ENCODE measurements at regions not wholly inside any gene's neighbourhood (a gene's known extent, or its start where the extent isn't known, plus 50 kb on each side); places are given as distances from the start of the nearest gene placed in this dataset.
"Not testable (repeated sequence)": the region's sequence is repeated elsewhere in the genome, so short reads cannot be mapped to it uniquely, and the experiment has no call there.

DNA sequence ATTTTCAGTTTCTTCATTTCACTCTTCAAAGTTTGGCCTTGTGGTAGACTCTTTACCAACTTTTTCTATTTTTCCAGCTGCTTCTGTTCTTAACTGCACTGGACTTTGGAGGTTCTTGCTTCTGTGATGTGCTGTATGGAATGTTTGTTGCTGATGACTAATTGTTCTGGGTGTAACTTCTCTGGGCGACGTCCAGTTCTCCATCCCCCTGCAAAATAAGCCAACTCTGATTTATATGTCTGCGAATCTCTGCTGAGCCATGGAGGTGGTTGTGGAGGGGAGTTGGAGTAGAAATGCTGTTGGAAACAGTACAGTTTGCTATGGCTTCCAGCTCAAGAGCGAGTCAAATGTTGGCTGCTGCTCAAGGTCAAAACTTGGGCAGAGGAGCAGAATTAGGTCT lies 113.9 kb upstream of the DYRK2 start:
- ATAC-seq, result no peak
- Mint-ChIP-seq H3K9me3 (no peaks in the 10 kb centered on the region), H3K4me3 (no peak overlapping the region), H3K27me3 (ENCODE audit: low read depth) (no peaks in the 10 kb centered on the region), H3K4me1 (ENCODE audit: low read depth) (no peaks in the 10 kb centered on the region), H3K36me3 (ENCODE audit: insufficient read depth) (no peaks in the 10 kb centered on the region)
- DNase-seq, result no peak

DNA sequence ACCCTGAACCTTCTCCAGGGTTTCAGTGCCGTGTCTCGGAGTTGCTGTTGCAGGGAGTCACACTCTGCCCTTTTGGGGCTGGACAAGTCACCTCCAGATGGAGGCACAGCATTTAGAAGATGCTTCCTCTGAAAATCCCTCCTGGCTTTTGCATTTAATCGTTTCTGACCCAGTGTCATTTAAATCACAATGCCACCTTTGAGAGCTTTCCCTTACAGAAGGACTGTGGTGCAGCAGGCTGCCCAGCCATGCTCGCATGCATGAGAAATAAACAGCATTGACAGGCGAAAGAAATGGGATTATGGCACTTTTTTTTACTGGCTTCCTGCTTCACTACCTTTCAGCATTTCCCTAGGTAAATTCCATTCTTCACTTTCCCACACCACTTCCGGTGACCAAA lies 113.4 kb upstream of the DYRK2 start:
- Mint-ChIP-seq H3K36me3 (ENCODE audit: insufficient read depth) (no peaks in the 10 kb centered on the region), H3K4me1 (ENCODE audit: low read depth) (peaks cover 4% of the 10 kb centered on the region), H3K4me3 (no peak overlapping the region), H3K9me3 (no peaks in the 10 kb centered on the region), H3K27me3 (ENCODE audit: low read depth) (no peaks in the 10 kb centered on the region)
- ATAC-seq (no peak), DNase-seq (no peak)

DNA sequence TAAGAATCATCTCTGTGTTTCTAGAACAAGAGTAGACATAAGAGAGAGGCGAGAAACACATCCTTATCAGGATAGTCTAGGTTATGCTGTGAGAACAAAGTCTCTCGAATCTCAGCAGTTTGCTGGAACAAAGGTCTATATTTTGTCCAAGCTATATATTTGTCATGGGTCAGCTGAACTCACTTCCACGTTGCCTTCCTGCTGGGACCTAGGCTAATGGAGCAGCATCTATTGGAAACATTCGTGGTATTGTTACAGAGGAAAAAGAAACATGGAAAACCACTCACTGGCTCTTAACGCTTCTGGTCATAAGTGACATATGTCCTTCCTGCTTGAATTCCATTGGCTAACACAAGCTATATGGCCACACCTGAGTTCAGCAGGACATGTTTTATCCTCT lies 112.6 kb upstream of the DYRK2 start:
- Mint-ChIP-seq H3K4me3 (no peak overlapping the region), H3K27me3 (ENCODE audit: low read depth) (no peaks in the 10 kb centered on the region), H3K9me3 (no peaks in the 10 kb centered on the region), H3K4me1 (ENCODE audit: low read depth) (peaks cover 5% of the 10 kb centered on the region), H3K36me3 (ENCODE audit: insufficient read depth) (no peaks in the 10 kb centered on the region)
- no peak for ATAC-seq
- DNase-seq, result no peak

DNA sequence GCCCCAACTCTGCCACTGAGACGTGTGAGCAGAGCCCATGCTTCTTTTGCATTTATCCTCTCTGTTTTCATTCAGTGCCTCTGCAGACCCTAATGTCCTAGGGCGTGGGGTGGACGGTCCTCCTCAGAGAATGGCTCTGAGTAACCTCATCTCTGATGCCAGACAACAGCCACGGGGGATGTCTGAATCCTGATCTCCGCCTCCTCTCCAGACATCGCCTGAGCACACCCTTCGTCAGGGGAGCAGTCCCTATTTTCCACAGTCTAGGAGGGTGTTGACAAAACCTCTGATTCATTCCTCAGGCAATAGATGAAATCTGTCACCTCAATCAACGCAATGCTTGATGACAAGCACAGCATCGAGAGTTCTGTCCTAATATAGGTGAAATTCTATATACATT lies 109.2 kb upstream of the DYRK2 start:
- Mint-ChIP-seq H3K36me3 (ENCODE audit: insufficient read depth) (no peaks in the 10 kb centered on the region), H3K4me1 (ENCODE audit: low read depth) (peaks cover 27% of the 10 kb centered on the region), H3K4me3 (no peak overlapping the region), H3K9me3 (no peaks in the 10 kb centered on the region), H3K27me3 (ENCODE audit: low read depth) (no peaks in the 10 kb centered on the region)
- DNase-seq (no peak), ATAC-seq (no peak)

DNA sequence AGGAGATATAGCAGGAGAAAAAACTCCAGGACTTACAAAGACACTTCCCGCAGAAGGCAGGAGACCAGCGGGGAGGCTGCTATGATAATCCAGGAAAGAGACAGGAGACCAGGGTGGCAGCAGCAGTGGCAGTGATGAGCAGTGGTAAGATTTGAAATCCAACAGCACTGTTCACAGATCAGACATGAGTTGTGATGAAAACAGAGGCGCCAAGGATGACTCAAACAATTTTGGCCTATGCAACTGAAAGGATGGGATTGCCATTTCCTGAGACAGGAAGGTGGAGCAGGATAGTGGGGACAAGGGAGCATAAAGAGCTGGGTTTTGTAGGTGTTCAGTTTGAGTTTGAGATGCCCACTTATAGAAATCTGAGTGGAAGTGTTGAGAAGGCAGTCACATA lies 108.6 kb upstream of the DYRK2 start:
- no peaks in the 10 kb centered on the region for H3K36me3 Mint-ChIP-seq (ENCODE audit: insufficient read depth)
- no peak for DNase-seq
- no peaks in the 10 kb centered on the region for H3K27me3 Mint-ChIP-seq (ENCODE audit: low read depth)
- peaks cover 28% of the 10 kb centered on the region for H3K4me1 Mint-ChIP-seq (ENCODE audit: low read depth)
- H3K9me3 Mint-ChIP-seq, result no peaks in the 10 kb centered on the region
- no peak overlapping the region for H3K4me3 Mint-ChIP-seq
- no peak for ATAC-seq

DNA sequence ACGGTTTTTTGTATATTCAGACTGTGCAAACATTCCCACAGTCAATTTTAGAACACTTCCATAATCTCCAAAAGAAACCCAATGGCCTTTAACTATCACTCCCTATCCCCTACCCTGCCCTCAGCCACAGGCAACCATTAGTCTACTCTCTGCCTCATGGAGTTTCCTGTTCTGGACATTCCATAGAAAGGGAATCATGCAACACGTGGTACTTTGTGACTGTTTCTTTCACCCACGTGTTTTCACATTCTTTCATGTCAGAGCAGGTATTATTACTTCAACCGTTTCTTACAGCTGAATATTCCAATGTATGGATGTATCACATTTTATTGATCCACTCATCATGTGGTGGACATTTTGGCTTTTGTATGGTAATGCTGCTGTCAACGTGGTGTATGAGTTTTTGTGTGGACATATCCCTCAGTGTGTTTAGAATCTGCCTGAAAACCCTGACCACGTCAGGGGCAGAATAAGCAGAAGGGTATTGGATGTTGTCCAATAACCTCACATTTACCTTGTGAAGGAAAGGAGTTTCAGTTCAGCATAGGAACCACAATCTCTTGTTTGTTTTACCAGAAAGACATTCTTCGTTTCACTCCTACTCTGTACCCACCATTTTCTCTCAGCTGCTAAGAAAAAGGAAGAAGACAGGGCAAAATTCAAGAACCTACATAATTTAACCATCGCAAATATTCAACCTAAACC lies 107.5 kb upstream of the DYRK2 start:
- H3K4me3 Mint-ChIP-seq, result no peak overlapping the region
- no peaks in the 10 kb centered on the region for H3K36me3 Mint-ChIP-seq (ENCODE audit: insufficient read depth)
- no peaks in the 10 kb centered on the region for H3K27me3 Mint-ChIP-seq (ENCODE audit: low read depth)
- DNase-seq (no peak), ATAC-seq (no peak)
- peaks cover 32% of the 10 kb centered on the region for H3K4me1 Mint-ChIP-seq (ENCODE audit: low read depth)
- H3K9me3 Mint-ChIP-seq, result no peaks in the 10 kb centered on the region

DNA sequence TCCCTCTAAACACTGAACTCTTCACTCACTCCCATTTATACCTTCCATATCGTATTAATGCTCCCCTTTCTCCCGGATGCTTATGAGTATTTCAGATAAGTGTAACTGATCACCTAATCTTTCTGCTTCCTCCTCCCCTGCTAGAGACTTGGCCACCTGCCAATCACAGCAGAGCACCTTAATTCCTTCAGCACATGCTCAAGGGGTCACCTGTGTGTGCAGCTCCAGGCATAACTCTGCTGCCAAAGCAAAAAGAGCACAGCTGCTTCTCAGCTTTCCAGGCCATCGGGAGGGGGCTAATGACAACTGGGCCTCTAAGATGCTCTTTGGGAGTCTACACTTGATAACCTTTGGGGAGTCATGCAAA lies 106.9 kb upstream of the DYRK2 start:
- H3K4me3 Mint-ChIP-seq, result peak overlapping the region; percentile 0
- peaks cover 32% of the 10 kb centered on the region for H3K4me1 Mint-ChIP-seq (ENCODE audit: low read depth)
- no peaks in the 10 kb centered on the region for H3K36me3 Mint-ChIP-seq (ENCODE audit: insufficient read depth)
- no peaks in the 10 kb centered on the region for H3K9me3 Mint-ChIP-seq
- ATAC-seq (no peak), DNase-seq (no peak)
- H3K27me3 Mint-ChIP-seq (ENCODE audit: low read depth), result no peaks in the 10 kb centered on the region

DNA sequence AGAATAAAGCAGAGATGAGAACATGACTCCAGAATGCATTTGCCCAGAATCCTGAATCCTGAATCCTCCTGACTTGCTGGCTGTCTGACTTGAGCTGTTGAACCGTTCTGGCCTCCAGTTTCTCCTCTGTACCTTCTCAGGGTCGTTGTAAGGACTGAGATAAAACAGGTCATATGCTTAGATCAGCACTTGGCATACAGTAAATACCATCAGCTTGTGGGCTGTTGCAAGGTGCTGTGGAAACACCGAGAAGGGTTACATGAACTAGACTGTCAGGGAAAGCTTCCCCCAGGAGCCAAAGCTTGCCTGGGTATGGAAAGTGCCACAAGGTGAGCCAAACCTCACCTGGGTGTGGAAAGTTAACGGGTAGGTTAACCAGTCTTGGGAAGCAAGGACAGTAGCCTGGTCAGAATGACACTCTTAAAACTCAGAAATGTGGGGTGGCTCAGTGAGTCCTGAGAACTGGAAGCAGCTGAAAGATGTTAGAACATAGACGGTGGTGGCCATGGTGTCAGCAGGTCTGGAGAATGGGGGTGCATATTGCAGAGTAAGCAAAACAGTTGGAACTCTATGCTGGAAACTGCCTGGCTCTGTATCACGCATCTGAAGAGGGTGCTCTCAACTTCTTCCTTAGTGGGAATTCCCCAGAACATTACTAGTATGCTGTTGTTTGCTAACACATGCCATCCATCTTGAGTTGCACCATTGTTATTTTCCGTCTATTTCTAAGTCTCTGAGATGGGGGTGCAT lies 105.3 kb upstream of the DYRK2 start:
- H3K9me3 Mint-ChIP-seq, result no peaks in the 10 kb centered on the region
- DNase-seq (no peak), ATAC-seq (no peak)
- no peak overlapping the region for H3K4me3 Mint-ChIP-seq
- no peaks in the 10 kb centered on the region for H3K27me3 Mint-ChIP-seq (ENCODE audit: low read depth)
- H3K4me1 Mint-ChIP-seq (ENCODE audit: low read depth), result peaks cover 32% of the 10 kb centered on the region
- no peaks in the 10 kb centered on the region for H3K36me3 Mint-ChIP-seq (ENCODE audit: insufficient read depth)

DNA sequence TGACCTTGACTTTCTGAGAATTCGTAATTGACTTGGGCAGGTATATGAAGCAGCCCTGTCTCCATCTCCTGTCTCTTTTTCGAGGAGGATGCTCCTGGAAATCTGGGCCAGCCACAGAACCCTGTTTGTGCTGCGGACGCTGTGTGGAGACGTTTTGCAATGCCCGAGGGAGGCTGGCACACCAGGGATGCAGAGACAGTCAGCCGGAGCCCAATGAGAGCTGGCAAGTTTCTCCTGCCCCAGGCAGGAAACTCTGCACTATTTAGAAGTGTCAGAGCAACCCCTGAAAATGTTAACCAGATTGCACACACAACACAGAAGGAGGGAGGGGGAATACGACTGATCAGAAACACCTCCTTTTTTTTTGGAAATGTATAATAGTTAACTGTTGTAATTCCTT lies 103.2 kb upstream of the DYRK2 start:
- Mint-ChIP-seq H3K27me3 (ENCODE audit: low read depth) (no peaks in the 10 kb centered on the region), H3K9me3 (no peaks in the 10 kb centered on the region), H3K36me3 (ENCODE audit: insufficient read depth) (no peaks in the 10 kb centered on the region), H3K4me3 (no peak overlapping the region), H3K4me1 (ENCODE audit: low read depth) (peaks cover 28% of the 10 kb centered on the region)
- no peak for ATAC-seq
- DNase-seq, result no peak

DNA sequence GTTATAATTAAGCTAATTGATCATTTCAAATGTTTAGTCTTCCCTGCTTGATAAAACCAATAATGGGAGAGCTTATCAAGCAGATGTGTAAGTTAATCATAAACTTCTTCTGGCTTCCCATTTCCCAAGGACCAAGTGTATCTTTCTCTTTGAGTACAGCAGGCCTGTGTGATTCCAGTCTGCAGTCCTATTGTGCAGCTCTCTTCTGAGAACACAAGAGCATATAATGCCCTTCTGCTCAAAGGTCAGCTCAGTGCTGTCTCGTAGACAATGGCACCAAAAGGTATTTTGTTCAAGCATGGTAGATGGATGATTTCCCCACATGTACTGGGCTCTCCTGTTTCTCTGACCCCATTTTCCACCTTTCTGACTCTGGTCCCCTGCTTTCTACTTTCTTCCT lies 101.8 kb upstream of the DYRK2 start:
- H3K27me3 Mint-ChIP-seq (ENCODE audit: low read depth), result no peaks in the 10 kb centered on the region
- no peak overlapping the region for H3K4me3 Mint-ChIP-seq
- DNase-seq, result no peak
- H3K36me3 Mint-ChIP-seq (ENCODE audit: insufficient read depth), result no peaks in the 10 kb centered on the region
- peaks cover 20% of the 10 kb centered on the region for H3K4me1 Mint-ChIP-seq (ENCODE audit: low read depth)
- no peaks in the 10 kb centered on the region for H3K9me3 Mint-ChIP-seq
- no peak for ATAC-seq

DNA sequence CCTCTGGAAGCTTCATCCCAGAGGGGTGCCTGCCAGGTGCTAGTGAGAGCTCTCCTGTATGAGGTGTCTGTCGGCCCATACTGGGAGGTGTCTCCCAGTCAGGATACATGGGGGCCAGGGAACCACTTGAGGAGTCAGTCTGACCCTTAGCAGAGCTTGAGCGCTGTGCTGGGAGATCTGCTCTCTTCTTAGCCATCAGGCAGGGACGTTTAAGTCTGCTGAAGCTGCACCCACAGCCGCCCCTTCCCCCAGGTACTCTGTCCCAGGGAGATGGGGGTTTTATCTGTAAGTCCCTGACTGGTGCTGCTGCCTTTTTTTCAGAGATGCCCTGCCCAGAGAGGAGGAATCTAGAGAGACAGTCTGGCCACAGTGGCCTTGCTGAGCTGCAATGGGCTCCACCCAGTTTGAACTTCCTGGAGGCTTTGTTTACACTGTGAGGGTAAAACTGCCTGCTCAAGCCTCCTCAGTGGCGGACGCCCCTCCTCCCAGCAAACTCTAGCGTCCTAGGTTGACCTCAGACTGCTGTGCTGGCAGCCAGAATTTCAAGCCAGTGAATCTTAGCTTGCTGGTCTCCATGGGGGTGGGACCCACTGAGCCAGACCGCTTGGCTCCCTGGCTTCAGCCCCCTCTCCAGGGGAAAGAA lies 93.3 kb upstream of the DYRK2 start:
- not testable (repeated sequence) for DNase-seq; H3K27me3 Mint-ChIP-seq (ENCODE audit: low read depth); H3K36me3 Mint-ChIP-seq (ENCODE audit: insufficient read depth); H3K9me3 Mint-ChIP-seq; ATAC-seq; H3K4me1 Mint-ChIP-seq (ENCODE audit: low read depth); H3K4me3 Mint-ChIP-seq

DNA sequence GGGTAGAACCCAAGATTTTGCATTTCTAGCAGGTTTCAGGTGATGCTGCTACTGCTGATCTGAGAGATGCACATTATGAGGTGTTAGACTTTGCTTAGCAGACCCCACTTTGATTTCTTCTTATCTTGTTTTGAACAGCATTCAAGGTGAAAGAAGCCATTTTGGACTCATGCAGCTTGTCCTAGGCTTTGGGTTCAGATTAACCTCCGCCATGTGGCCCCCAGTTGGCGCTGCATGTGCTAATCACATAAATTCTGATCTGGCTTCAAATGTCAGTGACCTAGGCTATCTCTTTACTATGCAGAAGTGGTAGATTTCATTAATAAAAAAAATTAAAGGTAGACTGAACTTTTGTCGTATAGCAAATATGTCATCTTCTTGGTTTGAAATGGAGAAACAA lies 89.8 kb upstream of the DYRK2 start:
- ATAC-seq (no peak), DNase-seq (no peak)
- H3K36me3 Mint-ChIP-seq (ENCODE audit: insufficient read depth), result no peaks in the 10 kb centered on the region
- peaks cover 4% of the 10 kb centered on the region for H3K9me3 Mint-ChIP-seq
- H3K4me3 Mint-ChIP-seq, result no peak overlapping the region
- H3K27me3 Mint-ChIP-seq (ENCODE audit: low read depth), result no peaks in the 10 kb centered on the region
- no peaks in the 10 kb centered on the region for H3K4me1 Mint-ChIP-seq (ENCODE audit: low read depth)

DNA sequence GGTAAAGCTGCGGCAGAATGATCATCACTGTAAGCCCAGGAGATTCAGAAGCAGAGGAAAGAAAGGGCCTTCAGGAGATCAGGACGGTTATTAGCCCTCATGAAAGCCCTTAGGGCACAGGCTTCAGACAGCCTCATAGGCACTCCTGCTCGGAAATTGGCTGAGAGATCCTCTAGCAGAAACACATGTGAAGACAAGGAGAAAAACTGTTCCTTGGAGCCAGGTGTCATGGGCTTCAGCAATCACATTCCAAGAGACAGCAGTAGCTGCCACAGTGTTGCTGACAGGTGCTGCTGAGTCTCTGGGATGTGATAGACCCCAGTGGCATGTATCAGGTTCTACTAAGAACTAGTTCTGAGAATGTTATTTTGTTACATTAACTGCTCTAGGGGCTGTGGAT lies 88.8 kb upstream of the DYRK2 start:
- H3K36me3 Mint-ChIP-seq (ENCODE audit: insufficient read depth), result no peaks in the 10 kb centered on the region
- no peaks in the 10 kb centered on the region for H3K4me1 Mint-ChIP-seq (ENCODE audit: low read depth)
- H3K27me3 Mint-ChIP-seq (ENCODE audit: low read depth), result no peaks in the 10 kb centered on the region
- ATAC-seq, result no peak
- no peak overlapping the region for H3K4me3 Mint-ChIP-seq
- no peak for DNase-seq
- H3K9me3 Mint-ChIP-seq, result peaks cover 4% of the 10 kb centered on the region

DNA sequence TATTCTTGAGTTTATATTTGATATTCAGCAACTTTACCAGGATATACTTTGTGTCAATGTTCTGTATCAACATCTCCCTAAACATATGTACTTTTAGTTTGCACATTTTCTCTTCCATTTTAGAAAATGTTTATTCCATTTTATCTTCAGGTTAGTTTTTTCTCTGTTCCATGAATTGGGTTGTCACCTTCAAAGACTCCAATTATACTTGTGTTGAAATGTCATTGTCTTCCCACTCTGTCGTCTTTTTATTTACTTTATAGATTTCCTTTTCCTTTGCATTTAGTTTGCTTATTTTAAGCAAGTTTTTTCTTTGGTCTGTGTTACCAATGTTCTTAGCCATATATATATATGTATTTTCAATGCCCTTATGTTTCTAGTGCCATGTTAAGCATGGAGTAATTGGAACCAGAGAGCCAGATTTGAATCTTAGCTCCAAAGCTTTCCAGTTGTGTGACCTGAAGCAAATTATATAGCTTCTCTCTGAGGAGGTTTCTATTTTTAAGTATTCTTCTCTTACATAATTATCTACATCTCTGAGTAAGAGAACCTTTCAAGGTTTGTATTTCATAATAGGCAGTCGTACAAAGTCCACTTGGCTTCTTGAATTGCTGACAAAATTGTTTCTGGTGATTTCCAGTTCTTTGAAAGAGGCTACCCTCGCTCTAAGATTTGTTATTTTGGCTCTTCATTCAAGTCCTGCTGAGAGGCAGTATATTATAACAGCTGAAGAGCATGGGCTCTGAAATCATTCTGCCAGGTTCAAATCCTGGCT lies 85.8 kb upstream of the DYRK2 start:
- DNase-seq, result no peak
- Mint-ChIP-seq H3K4me3 (no peak overlapping the region), H3K36me3 (ENCODE audit: insufficient read depth) (no peaks in the 10 kb centered on the region), H3K9me3 (peaks cover 4% of the 10 kb centered on the region), H3K4me1 (ENCODE audit: low read depth) (no peaks in the 10 kb centered on the region), H3K27me3 (ENCODE audit: low read depth) (no peaks in the 10 kb centered on the region)
- ATAC-seq, result no peak

Measured in activated T-cell treated with anti-CD3 and anti-CD28 coated beads, Interleukin-2, amount 50 U/mL, for 4 hours (primary cell).